ENCODE measurements at regions not wholly inside any gene's neighbourhood (a gene's known extent, or its start where the extent isn't known, plus 50 kb on each side); places are given as distances from the start of the nearest gene placed in this dataset.

- no peak for DNase-seq
- H3K4me2 ChIP-seq: no peak overlapping the region
- H3K27ac ChIP-seq (ENCODE audit: low read depth in 2 of 2, low read length in 1 of 2): no peak overlapping the region
- no peaks in the 10 kb centered on the region for H3F3A ChIP-seq (replicated peaks; ENCODE audit: insufficient read depth)
- peaks cover 0 to 7% of the 10 kb centered on the region in 2 experiments; a peak in 1 of 4 replicates for H3K4me1 ChIP-seq (ENCODE audit: control insufficient read depth in 1 of 2, insufficient read depth in 2 of 2, low read depth in 1 of 2, low read length in 1 of 2)
- H3K27me3 ChIP-seq (ENCODE audit: insufficient read depth): no peaks in the 10 kb centered on the region
- no peak overlapping the region for H3K4me3 ChIP-seq (ENCODE audit: low read depth in 2 of 2, low read length in 1 of 2)
- TF ChIP-seq NFIC (IDR thresholded peaks at IDR 0.05; ENCODE audit: borderline replicate concordance) (no peak), MXI1 (IDR thresholded peaks at IDR 0.05; ENCODE audit: low read depth, low read length) (no peak), CHD2 (IDR thresholded peaks at IDR 0.05; ENCODE audit: low read length, partially characterized antibody) (no peak), USF2 (IDR thresholded peaks at IDR 0.05; ENCODE audit: borderline replicate concordance, low read depth, low read length) (no peak), MAX (IDR thresholded peaks at IDR 0.05; ENCODE audit: low read depth) (no peak), TEAD4 (IDR thresholded peaks at IDR 0.05; ENCODE audit: borderline replicate concordance, insufficient read depth) (no peak)
- ChIA-PET CTCF (interaction anchor here (1.4 to 1.5 kb wide), 4 partner anchors 12 to 167 kb away, joined by 3 to 5 read pairs (median 4); no protein-coding TSS in a partner anchor), POLR2A (no interaction called here)
- H3K9me3 ChIP-seq: no peaks in the 10 kb centered on the region
- H4K20me1 ChIP-seq (ENCODE audit: insufficient read depth): no peaks in the 10 kb centered on the region
- H2AFZ ChIP-seq (ENCODE audit: low read depth): no peak overlapping the region
- H3K79me2 ChIP-seq (ENCODE audit: insufficient read depth): no peaks in the 10 kb centered on the region
- H3K36me3 ChIP-seq (replicated peaks in 1 of 2; ENCODE audit: control insufficient read depth in 1 of 2, insufficient read depth in 2 of 2, low read length in 1 of 2): no peaks in the 10 kb centered on the region
- 26% methylated on average over 5 of the region's 5 CpGs for WGBS (ENCODE audit: low lambda C conversion rate)
- H3K9ac ChIP-seq: no peak overlapping the region
- no peaks in the 10 kb centered on the region for H3K9me2 ChIP-seq
Observed at GRCh38 chr20:5372371-5372770, 55.6 kb upstream of the PROKR2 start.

- no peak overlapping the region for H3K9ac ChIP-seq
- no peak overlapping the region for H2AFZ ChIP-seq (ENCODE audit: low read depth)
- H4K20me1 ChIP-seq (ENCODE audit: insufficient read depth): no peaks in the 10 kb centered on the region
- no peaks in the 10 kb centered on the region for H3K9me3 ChIP-seq
- ChIA-PET CTCF (no interaction called here), POLR2A (no interaction called here)
- no peaks in the 10 kb centered on the region for H3K79me2 ChIP-seq (ENCODE audit: insufficient read depth)
- no peaks in the 10 kb centered on the region for H3K27me3 ChIP-seq (ENCODE audit: insufficient read depth)
- 6% methylated on average over 2 of the region's 2 CpGs for whole genome bisulfite sequencing (ENCODE audit: low lambda C conversion rate)
- no peak for DNase-seq
- no peak overlapping the region for H3K4me2 ChIP-seq
- no peaks in the 10 kb centered on the region for H3K9me2 ChIP-seq
- no peak overlapping the region for H3K27ac ChIP-seq (ENCODE audit: low read depth in 2 of 2, low read length in 1 of 2)
- no peak for TF ChIP-seq ELF1 (IDR thresholded peaks at IDR 0.05)
- no peak for TF ChIP-seq PBX3 (IDR thresholded peaks at IDR 0.05)
- no peak for TF ChIP-seq MAX (IDR thresholded peaks at IDR 0.05; ENCODE audit: low read depth)
- no peak for TF ChIP-seq IRF3 (IDR thresholded peaks at IDR 0.05; ENCODE audit: low read depth, low read length)
- TF ChIP-seq USF2 (IDR thresholded peaks at IDR 0.05; ENCODE audit: borderline replicate concordance, low read depth, low read length): no peak
- no peak for TF ChIP-seq MXI1 (IDR thresholded peaks at IDR 0.05; ENCODE audit: low read depth, low read length)
- no peak for TF ChIP-seq SIN3A (IDR thresholded peaks at IDR 0.05; ENCODE audit: borderline replicate concordance, low read depth, low read length)
- TF ChIP-seq TAF1 (IDR thresholded peaks at IDR 0.05; ENCODE audit: borderline replicate concordance, low read depth, low read length): no peak
- no peak for TF ChIP-seq FOSL2 (IDR thresholded peaks at IDR 0.05; ENCODE audit: borderline replicate concordance, low read depth)
- TF ChIP-seq REST (IDR thresholded peaks at IDR 0.05; ENCODE audit: low read depth, low read length): no peak
- no peak for TF ChIP-seq FOXM1 (IDR thresholded peaks at IDR 0.05; ENCODE audit: low read depth)
- TF ChIP-seq CHD2 (IDR thresholded peaks at IDR 0.05; ENCODE audit: low read length, partially characterized antibody): no peak
- TF ChIP-seq MEF2A (IDR thresholded peaks at IDR 0.05; ENCODE audit: borderline replicate concordance, low read depth): no peak
- no peak for TF ChIP-seq TCF12 (IDR thresholded peaks at IDR 0.05)
- no peak for TF ChIP-seq FOXJ3 (CRISPR knock-in tag; IDR thresholded peaks at IDR 0.05)
- no peak for TF ChIP-seq RCOR1 (IDR thresholded peaks at IDR 0.05; ENCODE audit: low read length)
- H3K4me1 ChIP-seq (ENCODE audit: control insufficient read depth in 1 of 2, insufficient read depth in 2 of 2, low read depth in 1 of 2, low read length in 1 of 2): peaks cover 0 to 7% of the 10 kb centered on the region in 2 experiments; a peak in 1 of 4 replicates
- H3K36me3 ChIP-seq (replicated peaks in 1 of 2; ENCODE audit: control insufficient read depth in 1 of 2, insufficient read depth in 2 of 2, low read length in 1 of 2): no peaks in the 10 kb centered on the region
- H3K4me3 ChIP-seq (ENCODE audit: low read depth in 2 of 2, low read length in 1 of 2): no peak overlapping the region
- H3F3A ChIP-seq (replicated peaks; ENCODE audit: insufficient read depth): no peaks in the 10 kb centered on the region
Observed at GRCh38 chr20:5369629-5370028, 52.9 kb upstream of the PROKR2 start.

All from SK-N-SH (cell line).